Osteoblast (primary cell): ENCODE measurements at regions not wholly inside any gene's neighbourhood (a gene's known extent, or its start where the extent isn't known, plus 50 kb on each side); places are given as distances from the start of the nearest gene placed in this dataset.

Experiments
- DNase-seq: peaks from one replicate; pipeline ENCODE4 v3.0.0; 2011; ENCODE audit warnings: low spot score, mixed read lengths; ENCODE audit not compliant: insufficient read length; ENCODE audit errors: missing footprints
- H2AFZ ChIP-seq: 2 replicates; pipeline ENCODE4 v1.6.0; 2011; ENCODE audit warnings: mild to moderate bottlenecking, low read length
- H3K27ac ChIP-seq: 2 replicates; pipeline ENCODE4 v1.5.1; 2011; ENCODE audit warnings: mild to moderate bottlenecking, low read depth, low read length, moderate library complexity
- H3K27me3 ChIP-seq: 2 replicates; pipeline ENCODE4 v1.6.0; 2012; ENCODE audit warnings: mild to moderate bottlenecking, control low read depth, inconsistent platforms, low read length, moderate library complexity; ENCODE audit not compliant: insufficient read depth
- H3K36me3 ChIP-seq: 2 replicates; pipeline ENCODE4 v1.5.1; 2011; ENCODE audit warnings: mild to moderate bottlenecking, low read length, control low read depth, moderate library complexity; ENCODE audit not compliant: insufficient read depth
- H3K4me1 ChIP-seq: 2 replicates; pipeline ENCODE4 v1.5.1; 2011; ENCODE audit warnings: mild to moderate bottlenecking, low read length, control low read depth, moderate library complexity; ENCODE audit not compliant: insufficient read depth
- H3K4me2 ChIP-seq: 2 replicates; pipeline ENCODE4 v1.6.0; 2011; ENCODE audit warnings: mild to moderate bottlenecking, low read length; ENCODE audit not compliant: insufficient read depth
- H3K4me3 ChIP-seq: fragments of 200-600 bp; sonication (generic); 3 replicates; pipeline ENCODE4 v1.5.1; 2012; ENCODE audit warnings: mild to moderate bottlenecking, low read length, inconsistent platforms; ENCODE audit not compliant: insufficient read depth
- H3K79me2 ChIP-seq: 2 replicates; pipeline ENCODE4 v1.6.0; 2012; ENCODE audit warnings: mild to moderate bottlenecking, low read length, control low read depth, inconsistent platforms; ENCODE audit not compliant: insufficient read depth
- H3K9me3 ChIP-seq: 2 replicates; pipeline ENCODE4 v1.5.1; 2011; ENCODE audit warnings: low read depth, low read length, control low read depth
- H4K20me1 ChIP-seq: 2 replicates; pipeline ENCODE4 v1.6.0; 2012; ENCODE audit warnings: mild to moderate bottlenecking, low read length, control low read depth; ENCODE audit not compliant: insufficient read depth
- TF ChIP-seq, protein P1 (sequence below): IDR thresholded peaks from 2 replicates; pipeline ENCODE4 v1.5.1; 2011; ENCODE audit warnings: mild to moderate bottlenecking, low read depth, low read length, moderate library complexity; ENCODE audit errors: extremely low read depth

DNA sequence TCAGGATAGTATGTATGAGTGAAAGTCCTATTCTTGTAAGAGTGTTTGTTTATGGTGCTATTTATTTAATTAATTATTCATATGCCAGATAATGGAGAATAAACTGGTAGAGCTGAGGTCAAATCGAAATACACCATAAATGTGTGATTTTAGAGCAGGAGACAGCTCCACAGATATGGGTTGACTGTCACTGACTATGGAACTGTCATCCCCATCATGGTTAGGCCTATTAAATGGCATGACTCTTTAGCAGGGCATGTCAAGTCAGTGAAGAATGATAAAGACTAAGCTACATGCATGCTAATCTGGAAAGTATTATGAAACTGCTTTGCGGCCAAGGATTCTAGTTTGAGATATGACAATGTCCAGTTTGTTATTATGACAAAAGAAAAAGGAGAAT is 658.6 kb downstream of the ISL1 start:
- Histone ChIP-seq H3K4me3 (no peak overlapping the region), H3K79me2 (no peaks in the 10 kb centered on the region), H3K4me1 (no peaks in the 10 kb centered on the region)

DNA sequence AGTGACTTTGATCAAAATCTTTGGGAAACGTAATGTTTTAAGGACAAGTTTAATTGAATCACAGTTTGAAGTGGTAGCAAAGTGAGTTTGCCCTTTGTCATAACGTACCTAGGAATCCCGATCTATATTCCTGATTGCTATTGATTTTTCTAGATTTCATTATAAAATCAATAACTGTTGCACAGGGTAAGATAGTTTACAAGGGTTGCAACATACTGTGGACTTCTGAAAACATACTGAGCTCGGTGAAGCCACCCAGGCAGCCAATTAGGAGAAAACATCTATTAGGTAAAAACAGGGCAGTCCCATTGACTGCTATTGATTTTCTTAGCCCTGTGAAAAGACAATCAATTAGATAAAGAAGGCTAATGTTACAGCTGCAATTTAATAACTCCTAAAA is 659.9 kb downstream of the ISL1 start:
- no peaks in the 10 kb centered on the region for H3K79me2 ChIP-seq
- H3K27me3 ChIP-seq: no peaks in the 10 kb centered on the region
- no peak for DNase-seq
- no peak overlapping the region for H2AFZ ChIP-seq
- no peak overlapping the region for H3K27ac ChIP-seq
- no peak overlapping the region for H3K4me2 ChIP-seq
- no peaks in the 10 kb centered on the region for H4K20me1 ChIP-seq
- TF ChIP-seq, protein P1, sequence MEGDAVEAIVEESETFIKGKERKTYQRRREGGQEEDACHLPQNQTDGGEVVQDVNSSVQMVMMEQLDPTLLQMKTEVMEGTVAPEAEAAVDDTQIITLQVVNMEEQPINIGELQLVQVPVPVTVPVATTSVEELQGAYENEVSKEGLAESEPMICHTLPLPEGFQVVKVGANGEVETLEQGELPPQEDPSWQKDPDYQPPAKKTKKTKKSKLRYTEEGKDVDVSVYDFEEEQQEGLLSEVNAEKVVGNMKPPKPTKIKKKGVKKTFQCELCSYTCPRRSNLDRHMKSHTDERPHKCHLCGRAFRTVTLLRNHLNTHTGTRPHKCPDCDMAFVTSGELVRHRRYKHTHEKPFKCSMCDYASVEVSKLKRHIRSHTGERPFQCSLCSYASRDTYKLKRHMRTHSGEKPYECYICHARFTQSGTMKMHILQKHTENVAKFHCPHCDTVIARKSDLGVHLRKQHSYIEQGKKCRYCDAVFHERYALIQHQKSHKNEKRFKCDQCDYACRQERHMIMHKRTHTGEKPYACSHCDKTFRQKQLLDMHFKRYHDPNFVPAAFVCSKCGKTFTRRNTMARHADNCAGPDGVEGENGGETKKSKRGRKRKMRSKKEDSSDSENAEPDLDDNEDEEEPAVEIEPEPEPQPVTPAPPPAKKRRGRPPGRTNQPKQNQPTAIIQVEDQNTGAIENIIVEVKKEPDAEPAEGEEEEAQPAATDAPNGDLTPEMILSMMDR: no peak
- no peak overlapping the region for H3K4me3 ChIP-seq
- peaks cover 2% of the 10 kb centered on the region for H3K9me3 ChIP-seq
- no peaks in the 10 kb centered on the region for H3K36me3 ChIP-seq
- H3K4me1 ChIP-seq: no peaks in the 10 kb centered on the region

More for the DNA sequence above, 658.6 kb downstream of the ISL1 start:
- TF ChIP-seq, protein P1: no peak
- H3K9me3 ChIP-seq: no peaks in the 10 kb centered on the region
- no peak overlapping the region for H2AFZ ChIP-seq
- no peaks in the 10 kb centered on the region for H3K36me3 ChIP-seq
- no peak overlapping the region for H3K27ac ChIP-seq
- no peaks in the 10 kb centered on the region for H3K27me3 ChIP-seq
- H3K4me2 ChIP-seq: no peak overlapping the region
- H4K20me1 ChIP-seq: no peaks in the 10 kb centered on the region
- no peak for DNase-seq

DNA sequence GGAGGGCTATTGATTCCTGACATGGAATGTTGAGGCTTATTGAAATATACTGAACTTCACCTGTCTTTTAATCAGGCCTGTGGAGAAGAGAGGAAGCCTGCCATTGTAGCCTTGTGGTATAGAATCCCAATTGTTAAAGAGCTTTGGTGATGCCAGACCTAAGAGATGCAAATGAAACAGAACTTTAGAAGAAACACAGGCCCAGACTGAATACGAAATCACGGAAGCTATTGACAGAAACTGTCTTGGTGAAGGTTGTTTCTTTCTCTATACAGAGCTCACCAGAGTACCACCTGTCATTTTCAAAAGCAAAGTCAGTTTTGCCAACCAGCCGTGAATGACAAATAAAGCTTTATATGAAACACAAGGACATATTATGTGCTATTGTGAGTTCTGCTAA is 660.3 kb downstream of the ISL1 start:
- Histone ChIP-seq H3K27ac (no peak overlapping the region), H3K4me3 (no peak overlapping the region), H3K79me2 (no peaks in the 10 kb centered on the region), H3K27me3 (no peaks in the 10 kb centered on the region), H3K4me2 (no peak overlapping the region), H3K9me3 (peaks cover 2% of the 10 kb centered on the region), H4K20me1 (no peaks in the 10 kb centered on the region), H2AFZ (no peak overlapping the region), H3K36me3 (no peaks in the 10 kb centered on the region), H3K4me1 (no peaks in the 10 kb centered on the region)
- no peak for DNase-seq
- TF ChIP-seq, protein P1: no peak

DNA sequence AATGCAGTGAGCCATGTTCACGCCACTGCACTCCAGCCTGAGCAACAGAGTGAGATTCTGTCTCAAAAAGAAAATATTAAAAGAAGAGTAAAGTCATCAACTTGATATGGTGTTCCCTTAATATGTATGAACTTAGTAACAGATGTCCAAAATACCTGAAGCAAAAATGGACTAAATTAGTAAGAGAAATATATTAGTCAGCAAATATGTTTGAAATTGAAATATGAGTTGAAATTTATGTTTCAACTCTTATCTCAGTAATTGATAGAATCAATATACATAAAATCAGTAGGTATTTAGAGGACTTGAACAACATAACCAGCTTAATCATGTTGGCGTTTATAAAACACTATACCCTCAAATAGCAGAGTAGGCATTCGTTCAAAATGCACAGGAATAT is 668.5 kb downstream of the ISL1 start:
- no peaks in the 10 kb centered on the region for H3K79me2 ChIP-seq
- H3K4me3 ChIP-seq: no peak overlapping the region

More for the DNA sequence above, 668.5 kb downstream of the ISL1 start:
- Histone ChIP-seq H3K9me3 (peaks cover 2% of the 10 kb centered on the region), H3K4me1 (no peaks in the 10 kb centered on the region), H3K27ac (no peak overlapping the region), H3K36me3 (no peaks in the 10 kb centered on the region), H3K27me3 (no peaks in the 10 kb centered on the region), H2AFZ (no peak overlapping the region), H3K4me2 (no peak overlapping the region), H4K20me1 (no peaks in the 10 kb centered on the region)
- TF ChIP-seq, protein P1: no peak
- DNase-seq: no peak
